MG63 (cell line): ENCODE measurements at regions not wholly inside any gene's neighbourhood (a gene's known extent, or its start where the extent isn't known, plus 50 kb on each side); places are given as distances from the start of the nearest gene placed in this dataset.

ENCODE experiments used
- DNase-seq: peaks from one replicate; pipeline ENCODE4 v3.0.0-alpha.2; 2020
- H3K27me3 ChIP-seq: fragments of 250-450 bp; sonication (Bioruptor Pico); 2 replicates; pipeline ENCODE4 v1.5.1; 2020; ENCODE audit warnings: mild to moderate bottlenecking, moderate library complexity
- H3K36me3 ChIP-seq: fragments of 250-450 bp; sonication (Bioruptor Pico); 2 replicates; pipeline ENCODE4 v1.5.1; 2020; ENCODE audit warnings: mild to moderate bottlenecking, moderate library complexity
- H3K4me3 ChIP-seq: fragments of 250-450 bp; sonication (Bioruptor Pico); 2 replicates; pipeline ENCODE4 v1.5.1; 2020; ENCODE audit warnings: mild to moderate bottlenecking, moderate library complexity
- H3K9me3 ChIP-seq: fragments of 250-450 bp; sonication (Bioruptor Pico); 2 replicates; pipeline ENCODE4 v1.5.1; 2020; ENCODE audit warnings: mild to moderate bottlenecking, moderate library complexity

DNA sequence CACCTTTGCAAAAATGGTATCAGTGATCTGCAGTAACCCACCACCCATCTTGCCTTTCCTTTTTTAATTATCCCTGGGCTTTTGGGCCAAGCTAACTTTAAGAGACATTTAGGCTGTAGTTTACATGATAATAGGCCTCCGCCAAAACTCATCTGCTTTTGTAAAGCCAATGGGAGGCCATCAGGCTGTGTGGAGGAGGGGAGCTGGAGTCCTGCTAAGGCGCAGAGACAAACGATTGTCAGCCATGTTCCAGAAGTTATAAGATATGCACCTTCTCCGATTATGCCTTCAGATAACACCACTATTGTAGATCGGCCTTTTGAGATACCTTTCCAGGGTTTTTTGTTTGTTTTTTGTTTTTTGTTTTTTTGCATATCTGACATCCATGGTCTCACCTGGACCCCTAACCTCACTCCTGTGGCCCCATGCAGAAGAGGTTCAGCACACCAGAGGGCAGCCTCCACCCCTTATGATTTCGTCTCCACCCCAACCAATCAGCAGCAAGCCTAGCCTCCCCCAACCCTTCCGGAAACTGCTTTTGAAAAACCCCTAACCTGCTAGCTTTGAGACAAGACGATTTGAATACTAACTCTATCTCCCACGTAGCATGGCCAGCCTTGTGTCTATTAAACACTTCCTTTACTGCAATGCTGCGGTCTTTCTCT lies 113.9 kb upstream of the UBL3 start:
- Histone ChIP-seq H3K27me3 (no peaks in the 10 kb centered on the region), H3K4me3 (no peak overlapping the region), H3K36me3 (no peaks in the 10 kb centered on the region), H3K9me3 (peaks cover 13% of the 10 kb centered on the region)
- no peak for DNase-seq

- peaks cover 7% of the 10 kb centered on the region for H3K9me3 ChIP-seq
- no peaks in the 10 kb centered on the region for H3K27me3 ChIP-seq
- H3K36me3 ChIP-seq: no peaks in the 10 kb centered on the region
These were observed 112.7 kb upstream of the UBL3 start for GRCh38 chr13:29963089-29963488.

DNA sequence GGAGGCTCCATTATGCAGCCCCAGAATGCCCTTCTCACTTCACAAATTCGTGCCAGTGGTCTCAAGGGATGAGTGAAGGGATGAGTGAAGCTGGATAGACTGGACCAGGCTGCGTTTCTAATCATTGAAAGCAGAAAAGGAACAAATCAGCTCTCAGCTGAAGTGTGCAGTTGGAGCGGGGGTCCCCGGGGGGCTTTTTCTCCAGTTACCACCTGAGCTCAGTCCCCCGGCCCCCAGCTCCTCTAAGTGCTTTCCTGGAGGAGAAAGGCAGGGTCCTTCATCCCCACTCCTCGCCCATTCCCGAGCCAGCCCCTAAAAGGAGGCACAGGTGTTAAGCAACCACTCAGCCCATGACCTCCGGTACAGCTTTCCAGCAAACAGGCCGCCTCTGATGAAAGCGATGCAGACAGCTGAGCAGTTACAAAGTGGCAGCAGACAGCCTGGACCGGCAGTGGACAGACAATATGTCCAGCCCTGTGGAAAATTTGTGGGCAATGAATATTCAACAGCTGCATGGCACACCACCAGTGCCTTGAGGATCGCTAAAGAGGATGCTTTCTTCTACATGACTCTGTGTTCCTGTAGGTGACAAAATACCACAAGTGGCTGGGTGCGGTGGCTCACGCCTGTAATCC lies 110.7 kb upstream of the UBL3 start:
- Histone ChIP-seq H3K36me3 (no peaks in the 10 kb centered on the region), H3K4me3 (no peak overlapping the region), H3K27me3 (no peaks in the 10 kb centered on the region; the same call in none of the 2 replicates), H3K9me3 (no peaks in the 10 kb centered on the region)
- no peak for DNase-seq

More at GRCh38 chr13:29963089-29963488, 112.7 kb upstream of the UBL3 start:
- no peak overlapping the region for H3K4me3 ChIP-seq
- no peak for DNase-seq

DNA sequence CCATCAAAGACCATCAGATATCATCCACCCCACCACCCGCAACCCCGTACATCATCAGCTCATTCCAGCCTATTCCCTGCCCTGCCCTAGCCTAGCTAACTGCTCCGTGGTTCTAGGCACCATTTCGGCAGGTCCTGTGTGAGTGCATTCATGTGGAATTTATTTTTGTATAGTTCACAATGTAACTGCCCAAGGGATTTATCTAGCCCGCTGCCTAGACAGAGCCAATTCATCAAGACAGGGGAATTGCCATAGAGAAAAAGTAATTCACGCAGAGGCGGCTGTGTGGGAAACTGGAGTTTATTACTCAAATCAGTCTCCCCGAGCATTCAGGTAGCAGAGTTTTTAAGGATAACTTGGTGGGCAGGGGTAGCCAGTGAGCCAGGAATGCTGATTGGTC lies 109.2 kb upstream of the UBL3 start:
- no peak for DNase-seq
- Histone ChIP-seq H3K9me3 (no peaks in the 10 kb centered on the region), H3K4me3 (no peak overlapping the region), H3K36me3 (no peaks in the 10 kb centered on the region), H3K27me3 (no peaks in the 10 kb centered on the region; the same call in none of the 2 replicates)

- no peaks in the 10 kb centered on the region for H3K36me3 ChIP-seq
- H3K9me3 ChIP-seq: no peaks in the 10 kb centered on the region
- H3K4me3 ChIP-seq: no peak overlapping the region
- H3K27me3 ChIP-seq: peaks cover under 1% of the 10 kb centered on the region
- no peak for DNase-seq
These were observed 108.7 kb upstream of the UBL3 start for GRCh38 chr13:29959086-29959485.

- no peaks in the 10 kb centered on the region for H3K36me3 ChIP-seq
- H3K9me3 ChIP-seq: no peaks in the 10 kb centered on the region
- no peak overlapping the region for H3K4me3 ChIP-seq
- H3K27me3 ChIP-seq: peaks cover 3% of the 10 kb centered on the region
- no peak for DNase-seq
These were observed 108.1 kb upstream of the UBL3 start for GRCh38 chr13:29958476-29958875.

DNA sequence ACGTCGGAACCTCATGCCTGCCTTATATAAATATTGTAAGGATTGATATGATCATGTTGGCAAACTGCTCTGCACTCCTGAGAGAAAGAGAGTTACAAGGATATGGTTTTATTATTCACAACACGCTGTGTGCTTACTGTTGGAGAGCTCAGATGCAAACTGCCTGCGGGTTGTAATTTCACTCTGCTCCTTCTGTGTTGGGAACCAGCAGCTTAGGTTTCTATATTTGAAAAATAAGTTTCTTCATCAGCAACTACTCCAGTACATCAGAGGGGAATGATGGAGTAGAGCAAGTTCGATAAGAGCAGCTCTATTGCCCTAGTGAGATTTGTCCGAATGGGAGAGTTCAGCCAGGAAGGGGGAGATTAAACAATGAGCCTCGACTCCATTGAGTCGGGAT lies 106.9 kb upstream of the UBL3 start:
- Histone ChIP-seq H3K9me3 (no peaks in the 10 kb centered on the region), H3K27me3 (peaks cover 3% of the 10 kb centered on the region), H3K4me3 (no peak overlapping the region), H3K36me3 (no peaks in the 10 kb centered on the region)
- no peak for DNase-seq

DNA sequence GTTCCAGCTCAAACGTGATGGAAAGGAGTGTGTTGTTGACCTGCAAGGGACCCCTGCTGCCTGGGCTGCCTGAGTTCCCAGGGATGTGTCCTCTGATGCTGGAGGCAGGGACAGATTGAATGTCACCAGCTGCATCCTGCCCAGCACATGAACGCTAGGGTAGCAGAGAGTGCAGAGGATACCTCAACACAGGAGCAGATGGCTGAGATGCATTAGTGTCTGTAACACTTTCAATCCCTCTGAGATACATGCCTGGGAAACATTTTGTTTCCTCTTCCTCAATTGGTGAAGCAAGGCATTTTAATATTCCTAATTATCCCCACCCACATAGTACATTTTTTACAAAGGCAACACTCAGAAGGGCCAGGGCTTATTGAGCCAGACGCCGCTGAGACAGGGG lies 106.4 kb upstream of the UBL3 start:
- Histone ChIP-seq H3K4me3 (no peak overlapping the region), H3K36me3 (no peaks in the 10 kb centered on the region), H3K9me3 (no peaks in the 10 kb centered on the region), H3K27me3 (peaks cover 3% of the 10 kb centered on the region)
- DNase-seq: no peak

- H3K4me3 ChIP-seq: no peak overlapping the region
- no peak for DNase-seq
- H3K36me3 ChIP-seq: no peaks in the 10 kb centered on the region
- H3K27me3 ChIP-seq: peaks cover 3% of the 10 kb centered on the region
- no peaks in the 10 kb centered on the region for H3K9me3 ChIP-seq
These were observed 104.8 kb upstream of the UBL3 start for GRCh38 chr13:29955137-29955650.

DNA sequence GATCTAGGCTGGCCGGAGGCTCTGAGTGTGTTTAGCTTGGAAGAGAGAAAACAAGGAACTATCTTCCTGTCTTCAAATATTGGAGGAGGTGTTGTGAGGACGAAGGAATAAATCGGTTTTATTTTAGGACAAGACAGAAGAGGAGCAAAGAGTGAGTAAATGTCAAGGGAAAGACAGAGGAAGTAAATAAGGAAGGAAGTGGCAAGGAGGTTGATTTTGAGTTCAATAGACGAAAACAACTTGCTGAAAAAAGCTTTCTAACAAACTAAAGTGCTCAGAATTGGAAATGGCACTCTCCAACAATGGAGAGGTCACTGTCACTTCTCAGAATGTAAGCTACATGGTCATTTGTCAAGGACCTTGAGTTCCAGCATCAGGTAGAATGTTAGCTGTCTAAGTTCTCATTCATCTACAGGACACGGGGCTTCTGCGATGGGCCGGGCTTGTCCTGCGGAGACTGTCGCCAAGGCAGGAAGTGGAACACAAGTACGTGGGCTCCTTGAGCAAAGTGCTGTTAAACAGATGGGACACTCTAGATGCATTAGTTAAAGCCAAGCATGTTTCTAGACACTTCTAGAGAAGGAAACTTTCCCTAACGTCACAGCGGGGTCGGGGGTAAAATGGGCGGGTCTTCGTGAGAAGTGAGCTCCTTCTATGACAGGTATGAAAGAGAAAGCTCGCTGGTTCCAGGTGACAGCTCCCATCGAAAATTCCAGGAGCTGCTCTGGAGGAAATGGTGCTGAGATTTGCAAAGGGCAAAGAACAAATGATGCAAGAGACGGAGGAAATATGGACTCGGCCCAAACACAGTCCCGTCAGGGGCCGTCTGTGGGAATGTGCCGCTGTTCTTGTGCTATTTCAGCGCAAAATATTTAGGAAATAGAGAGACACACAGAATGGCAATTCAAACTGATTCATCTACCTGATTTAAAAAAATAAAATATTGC lies 103.9 kb upstream of the UBL3 start:
- Histone ChIP-seq H3K27me3 (peaks cover 3% of the 10 kb centered on the region), H3K9me3 (no peaks in the 10 kb centered on the region), H3K4me3 (no peak overlapping the region), H3K36me3 (no peaks in the 10 kb centered on the region)
- DNase-seq: no peak

DNA sequence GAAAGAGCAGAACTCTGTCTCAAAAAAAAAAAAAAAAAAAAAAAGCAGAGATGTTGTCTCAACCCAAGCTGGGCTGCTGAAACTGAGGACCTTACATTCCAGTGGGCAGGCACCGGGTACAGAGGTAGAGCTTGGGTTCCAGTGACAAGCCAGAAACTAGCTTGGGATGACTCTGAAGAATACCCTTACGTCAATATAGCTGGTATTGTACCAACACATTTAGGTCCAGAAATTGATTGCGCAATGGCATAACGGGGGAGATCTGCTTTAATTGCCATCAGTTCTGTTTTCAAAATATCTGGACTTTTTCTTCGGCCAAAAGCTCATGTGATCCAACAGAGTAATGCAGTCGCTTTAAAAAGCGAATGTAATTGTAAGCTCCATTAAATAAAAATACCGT lies 103.1 kb upstream of the UBL3 start:
- no peak overlapping the region for H3K4me3 ChIP-seq
- no peak for DNase-seq
- no peaks in the 10 kb centered on the region for H3K36me3 ChIP-seq
- H3K9me3 ChIP-seq: no peaks in the 10 kb centered on the region
- peaks cover 3% of the 10 kb centered on the region for H3K27me3 ChIP-seq

DNA sequence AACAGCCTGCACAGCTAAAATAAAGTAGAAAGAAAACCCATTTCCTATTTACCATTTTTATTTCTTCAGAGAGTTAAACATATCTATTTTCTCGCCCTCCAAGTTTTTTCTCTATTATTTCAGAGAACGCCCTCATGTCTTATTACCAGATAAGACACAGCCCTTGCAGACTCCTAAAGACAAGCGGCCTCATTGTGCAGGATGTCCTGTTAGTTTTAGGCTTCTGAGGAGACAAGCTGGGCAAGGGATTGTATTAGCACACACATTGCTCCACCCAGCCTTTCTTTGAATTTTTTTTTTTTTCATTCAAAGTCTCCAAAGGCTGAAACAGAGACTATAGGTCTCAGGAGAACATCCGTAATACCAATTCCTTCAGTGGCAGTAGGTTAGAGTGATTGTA lies 101.8 kb upstream of the UBL3 start:
- Histone ChIP-seq H3K27me3 (peaks cover 3% of the 10 kb centered on the region; the same call in 1 of the 2 replicates), H3K36me3 (no peaks in the 10 kb centered on the region), H3K9me3 (no peaks in the 10 kb centered on the region), H3K4me3 (no peak overlapping the region)
- DNase-seq: no peak

GRCh38 chr13:29948791-29949190 lies 98.4 kb upstream of the UBL3 start:
- H3K9me3 ChIP-seq: no peaks in the 10 kb centered on the region
- H3K27me3 ChIP-seq: no peaks in the 10 kb centered on the region
- no peaks in the 10 kb centered on the region for H3K36me3 ChIP-seq
- DNase-seq: no peak
- no peak overlapping the region for H3K4me3 ChIP-seq

DNA sequence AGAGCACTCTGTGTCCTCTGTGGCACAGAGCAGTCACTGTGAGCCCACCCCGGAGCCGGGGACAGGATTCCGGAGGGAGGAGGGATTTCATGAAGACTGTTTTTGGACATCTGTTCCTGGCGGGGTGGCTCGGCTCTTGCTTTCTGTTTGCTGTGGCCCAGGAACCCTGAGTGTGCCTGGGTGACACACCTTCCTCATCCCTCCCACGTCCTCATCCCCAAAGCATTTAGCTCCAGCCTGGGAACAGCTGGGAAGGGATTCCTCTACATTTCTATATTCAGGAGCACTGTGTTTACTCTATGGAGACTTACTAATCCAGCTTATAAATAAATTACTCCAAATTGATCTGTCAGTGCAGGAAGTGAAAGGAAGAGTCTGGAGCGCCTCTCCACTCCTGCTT lies 97.8 kb upstream of the UBL3 start:
- H3K9me3 ChIP-seq: no peaks in the 10 kb centered on the region
- no peak overlapping the region for H3K4me3 ChIP-seq
- no peaks in the 10 kb centered on the region for H3K27me3 ChIP-seq
- DNase-seq: peak; percentile 20
- no peaks in the 10 kb centered on the region for H3K36me3 ChIP-seq

GRCh38 chr13:29947839-29948238 lies 97.4 kb upstream of the UBL3 start:
- Histone ChIP-seq H3K27me3 (no peaks in the 10 kb centered on the region), H3K4me3 (no peak overlapping the region), H3K9me3 (no peaks in the 10 kb centered on the region), H3K36me3 (no peaks in the 10 kb centered on the region)
- no peak for DNase-seq

- no peak overlapping the region for H3K4me3 ChIP-seq
- no peaks in the 10 kb centered on the region for H3K36me3 ChIP-seq
- H3K9me3 ChIP-seq: no peaks in the 10 kb centered on the region
- DNase-seq: no peak
- no peaks in the 10 kb centered on the region for H3K27me3 ChIP-seq
These were observed 95.7 kb upstream of the UBL3 start for GRCh38 chr13:29946093-29946492.

DNA sequence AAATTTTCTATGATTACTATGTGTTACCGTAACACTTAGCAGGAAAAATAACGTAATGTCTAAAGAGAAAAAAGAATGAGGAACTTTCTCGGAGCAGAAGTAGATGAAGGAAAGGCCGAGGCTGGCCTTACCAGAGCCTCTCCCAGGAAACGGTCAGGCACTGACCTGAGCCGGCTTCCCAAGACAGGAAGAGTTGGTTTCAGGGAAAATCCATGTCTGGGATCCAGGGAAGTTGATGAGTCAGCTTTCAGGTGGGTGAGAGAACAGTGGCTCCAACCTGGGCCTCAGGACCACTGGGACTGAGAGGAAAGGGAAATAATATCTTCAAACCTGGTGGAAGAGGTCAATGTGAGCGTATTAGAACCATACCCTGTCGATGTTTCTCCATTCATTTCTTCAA lies 93.3 kb upstream of the UBL3 start:
- DNase-seq: no peak
- H3K4me3 ChIP-seq: no peak overlapping the region
- no peaks in the 10 kb centered on the region for H3K9me3 ChIP-seq
- no peaks in the 10 kb centered on the region for H3K36me3 ChIP-seq
- no peaks in the 10 kb centered on the region for H3K27me3 ChIP-seq
